ENCODE measurements at regions not wholly inside any gene's neighbourhood (a gene's known extent, or its start where the extent isn't known, plus 50 kb on each side); places are given as distances from the start of the nearest gene placed in this dataset.

GRCh38 chr19:28878862-28879566 is 333.9 kb downstream of the UQCRFS1 start:
- ChIA-PET CTCF (interaction anchor here (0.6 to 0.7 kb wide), 3 partner anchors 78 to 343 kb away, joined by 7 to 14 read pairs (median 9); no protein-coding TSS in a partner anchor), POLR2A (ENCODE audit: low non-redundant PET) (no interaction called here)
- DNase-seq (ENCODE audit: low spot score): peak; percentile 68
- Histone ChIP-seq H3K4me3 (ENCODE audit: low read depth, low read length, poor library complexity, severe bottlenecking) (no peak overlapping the region), H3K9me3 (ENCODE audit: low read depth, low read length, poor library complexity, severe bottlenecking) (peaks cover 10% of the 10 kb centered on the region), H3K27ac (ENCODE audit: low read depth, low read length, poor library complexity, severe bottlenecking) (no peak overlapping the region), H3K4me1 (ENCODE audit: insufficient read depth, low read length, poor library complexity, severe bottlenecking) (no peaks in the 10 kb centered on the region), H3K36me3 (ENCODE audit: insufficient read depth, low read length, poor library complexity, severe bottlenecking) (no peaks in the 10 kb centered on the region), H3K27me3 (replicated peaks; ENCODE audit: insufficient read depth, low read depth, low read length, poor library complexity) (no peaks in the 10 kb centered on the region)
- no TSS peak for BruUV-seq (replicated peaks)
- intact Hi-C loops (cut with micrococcal nuclease; ENCODE audit: unreplicated experiment): loop anchor here (5.0 kb wide), 1 partner anchor 142 kb away; no protein-coding TSS in a partner anchor
- TF ChIP-seq CTCF (conservative IDR thresholded peaks at IDR 0.05; ENCODE audit: low read depth, low read length): peak; percentile 69
- no peak for TF ChIP-seq EZH2 (IDR thresholded peaks at IDR 0.05; ENCODE audit: borderline replicate concordance, low read depth, low read length, poor library complexity, severe bottlenecking)

DNA sequence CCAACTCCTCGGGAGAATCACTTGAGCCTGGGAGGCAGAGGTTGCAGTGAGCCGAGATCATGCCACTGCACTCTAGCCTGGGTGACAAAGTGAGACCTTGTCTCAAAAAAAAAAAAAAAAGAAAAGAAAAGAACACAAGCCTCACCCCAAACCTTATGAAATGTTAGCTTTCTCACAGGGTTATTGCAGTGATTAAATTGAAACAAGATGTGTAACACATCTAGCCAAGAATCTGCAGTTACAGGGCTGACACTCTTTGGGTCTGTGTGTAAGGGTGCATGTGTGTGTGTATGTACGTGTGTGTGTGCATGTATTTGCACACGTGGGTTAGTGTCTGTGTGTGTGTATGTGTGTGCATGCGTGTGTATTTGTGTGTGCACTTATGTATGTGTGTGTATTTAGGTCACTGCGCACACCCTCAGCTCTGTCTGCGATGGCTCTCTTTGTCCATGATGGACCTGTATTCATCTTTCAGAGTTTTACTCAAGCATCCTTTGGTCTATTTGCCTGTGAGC is 336.3 kb downstream of the UQCRFS1 start:
- no peak for DNase-seq (ENCODE audit: low spot score)
- TF ChIP-seq CTCF (conservative IDR thresholded peaks at IDR 0.05; ENCODE audit: low read depth, low read length): no peak
- TF ChIP-seq EZH2 (IDR thresholded peaks at IDR 0.05; ENCODE audit: borderline replicate concordance, low read depth, low read length, poor library complexity, severe bottlenecking): no peak
- intact Hi-C loops (cut with micrococcal nuclease; ENCODE audit: unreplicated experiment): loop anchor here (5.0 kb wide), 1 partner anchor 139 kb away; no protein-coding TSS in a partner anchor
- no peaks in the 10 kb centered on the region for H3K27me3 ChIP-seq (replicated peaks; ENCODE audit: insufficient read depth, low read depth, low read length, poor library complexity)
- H3K36me3 ChIP-seq (ENCODE audit: insufficient read depth, low read length, poor library complexity, severe bottlenecking): no peaks in the 10 kb centered on the region
- H3K4me3 ChIP-seq (ENCODE audit: low read depth, low read length, poor library complexity, severe bottlenecking): no peak overlapping the region
- no peak overlapping the region for H3K27ac ChIP-seq (ENCODE audit: low read depth, low read length, poor library complexity, severe bottlenecking)
- ChIA-PET CTCF (no interaction called here), POLR2A (ENCODE audit: low non-redundant PET) (no interaction called here)
- BruUV-seq (replicated peaks): no TSS peak
- H3K9me3 ChIP-seq (ENCODE audit: low read depth, low read length, poor library complexity, severe bottlenecking): peaks cover 10% of the 10 kb centered on the region
- no peaks in the 10 kb centered on the region for H3K4me1 ChIP-seq (ENCODE audit: insufficient read depth, low read length, poor library complexity, severe bottlenecking)

GRCh38 chr19:28874742-28875141 is 338.2 kb downstream of the UQCRFS1 start:
- no TSS peak for BruUV-seq (replicated peaks)
- CTCF ChIA-PET: no interaction called here
- intact Hi-C loops (cut with micrococcal nuclease; ENCODE audit: unreplicated experiment): loop anchor here (5.0 kb wide), 1 partner anchor 137 kb away; no protein-coding TSS in a partner anchor

More at GRCh38 chr19:28874742-28875141, 338.2 kb downstream of the UQCRFS1 start:
- Histone ChIP-seq H3K27me3 (replicated peaks; ENCODE audit: insufficient read depth, low read depth, low read length, poor library complexity) (no peaks in the 10 kb centered on the region), H3K36me3 (ENCODE audit: insufficient read depth, low read length, poor library complexity, severe bottlenecking) (no peaks in the 10 kb centered on the region), H3K4me1 (ENCODE audit: insufficient read depth, low read length, poor library complexity, severe bottlenecking) (no peaks in the 10 kb centered on the region), H3K27ac (ENCODE audit: low read depth, low read length, poor library complexity, severe bottlenecking) (no peak overlapping the region), H3K4me3 (ENCODE audit: low read depth, low read length, poor library complexity, severe bottlenecking) (no peak overlapping the region), H3K9me3 (ENCODE audit: low read depth, low read length, poor library complexity, severe bottlenecking) (peaks cover 10% of the 10 kb centered on the region)
- no peak for DNase-seq (ENCODE audit: low spot score)
- TF ChIP-seq CTCF (conservative IDR thresholded peaks at IDR 0.05; ENCODE audit: low read depth, low read length) (no peak), EZH2 (IDR thresholded peaks at IDR 0.05; ENCODE audit: borderline replicate concordance, low read depth, low read length, poor library complexity, severe bottlenecking) (no peak)
- POLR2A ChIA-PET (ENCODE audit: low non-redundant PET): no interaction called here
